ENCODE measurements at regions not wholly inside any gene's neighbourhood (a gene's known extent, or its start where the extent isn't known, plus 50 kb on each side); places are given as distances from the start of the nearest gene placed in this dataset.

GRCh38 chr5:105872569-105873270 is 1798.0 kb downstream of the EFNA5 start:
- no peak for TF ChIP-seq CTCF (IDR thresholded peaks at IDR 0.05)
- TF ChIP-seq POLR2AphosphoS5 (IDR thresholded peaks at IDR 0.05), result no peak
- TF ChIP-seq EP300 (IDR thresholded peaks at IDR 0.05), result no peak
- TF ChIP-seq POLR2A (IDR thresholded peaks at IDR 0.05), result no peak

All from stomach (tissue), 4 donors.